CD14-positive monocyte (primary cell): ENCODE measurements at regions not wholly inside any gene's neighbourhood (a gene's known extent, or its start where the extent isn't known, plus 50 kb on each side); places are given as distances from the start of the nearest gene placed in this dataset.

ENCODE experiments used
- DNase-seq, 3 donors: peaks; one replicate each; pipeline ENCODE4 v3.0.0-alpha.2; 2011 to 2022
- H2AFZ ChIP-seq: 2 replicates; pipeline ENCODE4 v1.6.0; 2012; ENCODE audit warnings: mild to moderate bottlenecking, low read depth, low read length, inconsistent platforms; ENCODE audit not compliant: insufficient read depth, poor library complexity, severe bottlenecking
- H3K27ac ChIP-seq, 2 donors: 1 replicate in 1 of 2; 2 replicates in 1 of 2; pipeline ENCODE4 v1.5.1; 2012 to 2013; ENCODE audit warnings: low read length in 2 of 2, control low read depth in 1 of 2, inconsistent platforms in 1 of 2, low read depth in 1 of 2, mild to moderate bottlenecking in 1 of 2
- H3K27me3 ChIP-seq, 2 donors: one replicate each; pipeline versions ENCODE4 v1.6.0 to v1.6.1; 2011 to 2013; ENCODE audit warnings: low read length in 2 of 2; ENCODE audit not compliant: control insufficient read depth in 2 of 2, insufficient read depth in 2 of 2
- H3K36me3 ChIP-seq, 2 donors: replicated peaks in 1 of 2; 1 replicate in 1 of 2; 2 replicates in 1 of 2; pipeline versions ENCODE4 v1.5.1 to v1.6.1; 2012 to 2013; ENCODE audit warnings: low read length in 2 of 2, control low read depth in 1 of 2, inconsistent platforms in 1 of 2, mild to moderate bottlenecking in 1 of 2; ENCODE audit not compliant: insufficient read depth in 2 of 2, control insufficient read depth in 1 of 2
- H3K4me1 ChIP-seq, 2 donors: 1 replicate in 1 of 2; 2 replicates in 1 of 2; pipeline versions ENCODE4 v1.5.1 to v1.6.1; 2012 to 2013; ENCODE audit warnings: low read length in 2 of 2, control low read depth in 1 of 2, inconsistent platforms in 1 of 2, mild to moderate bottlenecking in 1 of 2, moderate library complexity in 1 of 2; ENCODE audit not compliant: insufficient read depth in 2 of 2, control insufficient read depth in 1 of 2
- H3K4me2 ChIP-seq: replicated peaks from 2 replicates; pipeline ENCODE3; 2012; ENCODE audit warnings: low read length, moderate library complexity, mild to moderate bottlenecking; ENCODE audit not compliant: poor library complexity, severe bottlenecking; ENCODE audit errors: extremely low read depth
- H3K4me3 ChIP-seq, 3 experiments: fragments of 200-600 bp in 1 of 3; sonication (generic) in 1 of 3; replicated peaks in 1 of 3; 1 replicate in 2 of 3; 2 replicates in 1 of 3; pipeline ENCODE4 v1.5.1; 2011 to 2013; ENCODE audit warnings: low read length in 3 of 3, mild to moderate bottlenecking in 3 of 3, control low read depth in 2 of 3, low read depth in 2 of 3, inconsistent platforms in 1 of 3, moderate library complexity in 1 of 3
- H3K79me2 ChIP-seq: 2 replicates; pipeline ENCODE4 v1.6.0; 2012; ENCODE audit warnings: mild to moderate bottlenecking, control low read depth, inconsistent platforms, low read length, moderate library complexity; ENCODE audit not compliant: insufficient read depth
- H3K9ac ChIP-seq: 2 replicates; pipeline ENCODE4 v1.6.0; 2017; ENCODE audit warnings: low read length, mild to moderate bottlenecking; ENCODE audit not compliant: insufficient read depth, poor library complexity, severe bottlenecking
- H3K9me3 ChIP-seq, 2 donors: replicated peaks in 1 of 2; 1 replicate in 1 of 2; 2 replicates in 1 of 2; pipeline versions ENCODE4 v1.5.1 to v1.6.1; 2012 to 2013; ENCODE audit warnings: low read length in 2 of 2, control low read depth in 1 of 2; ENCODE audit not compliant: control insufficient read depth in 1 of 2, insufficient read depth in 1 of 2
- H4K20me1 ChIP-seq: 2 replicates; pipeline ENCODE4 v1.6.0; 2012; ENCODE audit warnings: mild to moderate bottlenecking, low read length, control low read depth, moderate library complexity; ENCODE audit not compliant: insufficient read depth
- H3K27ac Mint-ChIP-seq, 7 donors: one replicate each; pipeline ENCODE4 v1.8.0; 2020; ENCODE audit warnings: mild to moderate bottlenecking in 7 of 7, mixed read lengths in 7 of 7, moderate library complexity in 6 of 7, inconsistent platforms in 2 of 7
- H3K27me3 Mint-ChIP-seq, 3 donors: one replicate each; pipeline ENCODE4 v1.8.0; 2021 to 2022; ENCODE audit warnings: low read depth in 3 of 3, mild to moderate bottlenecking in 3 of 3, mixed read lengths in 3 of 3, moderate library complexity in 3 of 3, inconsistent platforms in 1 of 3
- H3K36me3 Mint-ChIP-seq, 2 donors: one replicate each; pipeline ENCODE4 v1.8.0; 2020; ENCODE audit warnings: mixed read lengths in 2 of 2, inconsistent platforms in 1 of 2, mild to moderate bottlenecking in 1 of 2
- H3K4me1 Mint-ChIP-seq: one replicate; pipeline ENCODE4 v1.8.0; 2020; ENCODE audit warnings: mild to moderate bottlenecking, mixed read lengths
- H3K4me3 Mint-ChIP-seq, 2 donors: one replicate each; pipeline ENCODE4 v1.8.0; 2020; ENCODE audit warnings: mild to moderate bottlenecking in 2 of 2, mixed read lengths in 2 of 2, moderate library complexity in 1 of 2
- H3K9me3 Mint-ChIP-seq, 7 donors: one replicate each; pipeline ENCODE4 v1.8.0; 2020 to 2022; ENCODE audit warnings: mixed read lengths in 7 of 7, mild to moderate bottlenecking in 6 of 7, moderate library complexity in 6 of 7, inconsistent platforms in 2 of 7
- WGBS: methylation state at CpG from one replicate; pipeline ENCODE4 v1.1.5; 2013; ENCODE audit warnings: missing lambda C conversion rate; ENCODE audit not compliant: insufficient coverage; 5-methylcytosine and 5-hydroxymethylcytosine counted together
- intact Hi-C, 2 donors: fragments of 100-400 bp; cut with micrococcal nuclease; formaldehyde crosslinking; loops; one replicate each; pipeline versions ENCODE4 v1.15.0 to v1.15.1; 2023
- TF ChIP-seq, protein P1 (sequence below): fragments of 200-600 bp; IDR thresholded peaks from one replicate; pipeline ENCODE4 v1.8.0; 2022; ENCODE audit warnings: antibody characterized with exemption, mild to moderate bottlenecking

DNA sequence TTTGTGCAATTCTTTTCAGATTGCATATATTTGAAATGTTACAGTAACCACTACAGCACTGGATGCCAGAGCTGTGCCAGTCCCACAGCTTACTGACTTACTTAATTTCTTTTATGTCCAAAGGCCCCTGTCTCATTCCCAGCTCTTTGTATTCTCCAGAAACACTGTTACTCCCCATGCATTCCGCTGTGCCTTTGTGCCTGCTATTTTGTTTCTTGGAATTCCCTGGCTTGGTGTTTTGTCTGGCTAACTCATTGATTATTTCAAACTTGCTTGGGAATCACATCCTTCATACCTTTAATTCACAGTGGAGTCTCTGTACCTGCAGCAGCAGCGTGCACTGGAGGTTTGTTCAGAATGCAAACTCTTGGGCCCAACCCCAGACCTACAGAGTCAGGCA lies 601.9 kb upstream of the DDX18 start:
- Mint-ChIP-seq H3K36me3 (no peaks in the 10 kb centered on the region), H3K27me3 (peaks cover 0 to 2% (median 0%) of the 10 kb centered on the region in 3 donors), H3K4me1 (no peaks in the 10 kb centered on the region), H3K4me3 (no peak overlapping the region), H3K27ac (no peak overlapping the region), H3K9me3 (peaks cover 0 to 6% (median 2%) of the 10 kb centered on the region in 7 donors)
- H3K9me3 ChIP-seq: peaks cover 0 to 6% of the 10 kb centered on the region in 2 donors
- H3K9ac ChIP-seq: no peak overlapping the region
- no peak overlapping the region for H3K27ac ChIP-seq
- H3K79me2 ChIP-seq: no peaks in the 10 kb centered on the region
- no peaks in the 10 kb centered on the region for H3K36me3 ChIP-seq
- H3K27me3 ChIP-seq: no peaks in the 10 kb centered on the region
- no peak for DNase-seq
- TF ChIP-seq, protein P1, sequence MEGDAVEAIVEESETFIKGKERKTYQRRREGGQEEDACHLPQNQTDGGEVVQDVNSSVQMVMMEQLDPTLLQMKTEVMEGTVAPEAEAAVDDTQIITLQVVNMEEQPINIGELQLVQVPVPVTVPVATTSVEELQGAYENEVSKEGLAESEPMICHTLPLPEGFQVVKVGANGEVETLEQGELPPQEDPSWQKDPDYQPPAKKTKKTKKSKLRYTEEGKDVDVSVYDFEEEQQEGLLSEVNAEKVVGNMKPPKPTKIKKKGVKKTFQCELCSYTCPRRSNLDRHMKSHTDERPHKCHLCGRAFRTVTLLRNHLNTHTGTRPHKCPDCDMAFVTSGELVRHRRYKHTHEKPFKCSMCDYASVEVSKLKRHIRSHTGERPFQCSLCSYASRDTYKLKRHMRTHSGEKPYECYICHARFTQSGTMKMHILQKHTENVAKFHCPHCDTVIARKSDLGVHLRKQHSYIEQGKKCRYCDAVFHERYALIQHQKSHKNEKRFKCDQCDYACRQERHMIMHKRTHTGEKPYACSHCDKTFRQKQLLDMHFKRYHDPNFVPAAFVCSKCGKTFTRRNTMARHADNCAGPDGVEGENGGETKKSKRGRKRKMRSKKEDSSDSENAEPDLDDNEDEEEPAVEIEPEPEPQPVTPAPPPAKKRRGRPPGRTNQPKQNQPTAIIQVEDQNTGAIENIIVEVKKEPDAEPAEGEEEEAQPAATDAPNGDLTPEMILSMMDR: no peak
- H3K4me2 ChIP-seq: no peak overlapping the region
- intact Hi-C loops: no loop called here
- no peaks in the 10 kb centered on the region for H3K4me1 ChIP-seq
- no peak overlapping the region for H3K4me3 ChIP-seq
- H2AFZ ChIP-seq: no peak overlapping the region
- 83% methylated on average over 1 of the region's 2 CpGs for WGBS
- no peaks in the 10 kb centered on the region for H4K20me1 ChIP-seq

GRCh38 chr2:117217145-117217544 lies 597.3 kb upstream of the DDX18 start:
- Histone ChIP-seq H3K27ac (no peak overlapping the region), H3K79me2 (no peaks in the 10 kb centered on the region)
- H3K9me3 Mint-ChIP-seq: peaks cover 0 to 9% (median 4%) of the 10 kb centered on the region in 7 donors

More at GRCh38 chr2:117217145-117217544, 597.3 kb upstream of the DDX18 start:
- WGBS: 80% methylated on average over 1 of the region's 16 CpGs
- Histone ChIP-seq H3K36me3 (no peaks in the 10 kb centered on the region), H3K4me2 (no peak overlapping the region), H3K9me3 (peaks cover 0 to 8% of the 10 kb centered on the region in 2 donors), H2AFZ (no peak overlapping the region), H3K4me3 (no peak overlapping the region), H3K27me3 (no peaks in the 10 kb centered on the region), H3K4me1 (no peaks in the 10 kb centered on the region), H3K9ac (no peak overlapping the region), H4K20me1 (no peaks in the 10 kb centered on the region)
- Mint-ChIP-seq H3K36me3 (no peaks in the 10 kb centered on the region), H3K4me1 (no peaks in the 10 kb centered on the region), H3K27me3 (peaks cover 0 to 2% (median 0%) of the 10 kb centered on the region in 3 donors), H3K4me3 (no peak overlapping the region), H3K27ac (no peak overlapping the region)
- intact Hi-C loops: no loop called here
- no peak for DNase-seq
- TF ChIP-seq, protein P1: no peak
